Osteoblast (primary cell): ENCODE measurements at regions not wholly inside any gene's neighbourhood (a gene's known extent, or its start where the extent isn't known, plus 50 kb on each side); places are given as distances from the start of the nearest gene placed in this dataset.

Experiments used
- DNase-seq: peaks from one replicate; pipeline ENCODE4 v3.0.0; 2011; ENCODE audit warnings: low spot score, mixed read lengths; ENCODE audit not compliant: insufficient read length; ENCODE audit errors: missing footprints
- H2AFZ ChIP-seq: 2 replicates; pipeline ENCODE4 v1.6.0; 2011; ENCODE audit warnings: mild to moderate bottlenecking, low read length
- H3K27ac ChIP-seq: 2 replicates; pipeline ENCODE4 v1.5.1; 2011; ENCODE audit warnings: mild to moderate bottlenecking, low read depth, low read length, moderate library complexity
- H3K27me3 ChIP-seq: 2 replicates; pipeline ENCODE4 v1.6.0; 2012; ENCODE audit warnings: mild to moderate bottlenecking, control low read depth, inconsistent platforms, low read length, moderate library complexity; ENCODE audit not compliant: insufficient read depth
- H3K36me3 ChIP-seq: 2 replicates; pipeline ENCODE4 v1.5.1; 2011; ENCODE audit warnings: mild to moderate bottlenecking, low read length, control low read depth, moderate library complexity; ENCODE audit not compliant: insufficient read depth
- H3K4me1 ChIP-seq: 2 replicates; pipeline ENCODE4 v1.5.1; 2011; ENCODE audit warnings: mild to moderate bottlenecking, low read length, control low read depth, moderate library complexity; ENCODE audit not compliant: insufficient read depth
- H3K4me2 ChIP-seq: 2 replicates; pipeline ENCODE4 v1.6.0; 2011; ENCODE audit warnings: mild to moderate bottlenecking, low read length; ENCODE audit not compliant: insufficient read depth
- H3K4me3 ChIP-seq: fragments of 200-600 bp; sonication (generic); 3 replicates; pipeline ENCODE4 v1.5.1; 2012; ENCODE audit warnings: mild to moderate bottlenecking, low read length, inconsistent platforms; ENCODE audit not compliant: insufficient read depth
- H3K79me2 ChIP-seq: 2 replicates; pipeline ENCODE4 v1.6.0; 2012; ENCODE audit warnings: mild to moderate bottlenecking, low read length, control low read depth, inconsistent platforms; ENCODE audit not compliant: insufficient read depth
- H3K9me3 ChIP-seq: 2 replicates; pipeline ENCODE4 v1.5.1; 2011; ENCODE audit warnings: low read depth, low read length, control low read depth
- H4K20me1 ChIP-seq: 2 replicates; pipeline ENCODE4 v1.6.0; 2012; ENCODE audit warnings: mild to moderate bottlenecking, low read length, control low read depth; ENCODE audit not compliant: insufficient read depth
- CTCF ChIP-seq: IDR thresholded peaks from 2 replicates; pipeline ENCODE4 v1.5.1; 2011; ENCODE audit warnings: mild to moderate bottlenecking, low read depth, low read length, moderate library complexity; ENCODE audit errors: extremely low read depth

GRCh38 chr4:156230176-156230575 is 276.5 kb upstream of the CTSO start:
- DNase-seq: no peak
- Histone ChIP-seq H3K4me2 (no peak overlapping the region), H3K9me3 (no peaks in the 10 kb centered on the region), H3K4me3 (no peak overlapping the region), H2AFZ (no peak overlapping the region), H3K79me2 (no peaks in the 10 kb centered on the region), H3K27ac (no peak overlapping the region), H3K27me3 (no peaks in the 10 kb centered on the region), H3K4me1 (peaks cover 4% of the 10 kb centered on the region), H4K20me1 (no peaks in the 10 kb centered on the region), H3K36me3 (no peaks in the 10 kb centered on the region)
- TF ChIP-seq CTCF: no peak

- Histone ChIP-seq H3K27me3 (no peaks in the 10 kb centered on the region), H4K20me1 (no peaks in the 10 kb centered on the region), H3K36me3 (no peaks in the 10 kb centered on the region), H3K4me3 (no peak overlapping the region), H3K4me1 (peaks cover 4% of the 10 kb centered on the region), H2AFZ (no peak overlapping the region), H3K79me2 (no peaks in the 10 kb centered on the region), H3K9me3 (no peaks in the 10 kb centered on the region), H3K27ac (no peak overlapping the region), H3K4me2 (no peak overlapping the region)
- peak; percentile 78 for DNase-seq
- no peak for TF ChIP-seq CTCF
These were observed 275.0 kb upstream of the CTSO start for GRCh38 chr4:156228676-156229075.

GRCh38 chr4:156227321-156227720 is 273.7 kb upstream of the CTSO start:
- Histone ChIP-seq H2AFZ (no peak overlapping the region), H3K4me3 (no peak overlapping the region), H3K36me3 (no peaks in the 10 kb centered on the region), H3K4me2 (no peak overlapping the region), H3K79me2 (no peaks in the 10 kb centered on the region), H3K9me3 (no peaks in the 10 kb centered on the region), H3K27ac (no peak overlapping the region), H4K20me1 (no peaks in the 10 kb centered on the region), H3K27me3 (no peaks in the 10 kb centered on the region), H3K4me1 (peaks cover 4% of the 10 kb centered on the region)
- no peak for TF ChIP-seq CTCF
- no peak for DNase-seq

GRCh38 chr4:156223985-156224384 is 270.3 kb upstream of the CTSO start:
- DNase-seq: peak; percentile 15
- H3K4me1 ChIP-seq: no peaks in the 10 kb centered on the region
- H2AFZ ChIP-seq: no peak overlapping the region
- H3K27me3 ChIP-seq: no peaks in the 10 kb centered on the region
- no peak overlapping the region for H3K4me3 ChIP-seq
- no peak overlapping the region for H3K27ac ChIP-seq
- no peak overlapping the region for H3K4me2 ChIP-seq
- TF ChIP-seq CTCF: no peak
- no peaks in the 10 kb centered on the region for H4K20me1 ChIP-seq
- H3K79me2 ChIP-seq: no peaks in the 10 kb centered on the region
- H3K36me3 ChIP-seq: no peaks in the 10 kb centered on the region
- no peaks in the 10 kb centered on the region for H3K9me3 ChIP-seq
